Type B pancreatic cell (in vitro differentiated cells): ENCODE measurements at regions not wholly inside any gene's neighbourhood (a gene's known extent, or its start where the extent isn't known, plus 50 kb on each side); places are given as distances from the start of the nearest gene placed in this dataset.

Source experiments
- DNase-seq: peaks from one replicate; pipeline ENCODE4 v3.0.0; 2021; ENCODE audit warnings: mixed read lengths; ENCODE audit not compliant: unreplicated experiment; ENCODE audit errors: extremely low spot score
- H3K27ac Mint-ChIP-seq: 2 replicates; pipeline ENCODE4 v1.8.0; 2021; ENCODE audit warnings: mild to moderate bottlenecking, mixed read lengths
- H3K27me3 Mint-ChIP-seq: 2 replicates; pipeline ENCODE4 v1.8.0; 2021; ENCODE audit warnings: mixed read lengths
- H3K36me3 Mint-ChIP-seq: 2 replicates; pipeline ENCODE4 v1.8.0; 2021; ENCODE audit warnings: mixed read lengths
- H3K4me1 Mint-ChIP-seq: one replicate; pipeline ENCODE4 v1.8.0; 2021; ENCODE audit warnings: mixed read lengths; ENCODE audit not compliant: unreplicated experiment
- H3K4me3 Mint-ChIP-seq: 2 replicates; pipeline ENCODE4 v1.8.0; 2021; ENCODE audit warnings: mild to moderate bottlenecking, mixed read lengths
- H3K9me3 Mint-ChIP-seq: 2 replicates; pipeline ENCODE4 v1.8.0; 2021; ENCODE audit warnings: mixed read lengths
- CTCF ChIP-seq: fragments of 200-600 bp; sonication (generic); conservative IDR thresholded peaks from 2 replicates; pipeline ENCODE4 v1.5.0; 2021; ENCODE audit warnings: antibody characterized with exemption, mild to moderate bottlenecking

- H3K27me3 Mint-ChIP-seq = no peaks in the 10 kb centered on the region
- no peaks in the 10 kb centered on the region for H3K4me1 Mint-ChIP-seq
- TF ChIP-seq CTCF = no peak
- H3K36me3 Mint-ChIP-seq = no peaks in the 10 kb centered on the region
- H3K9me3 Mint-ChIP-seq = peaks cover 4% of the 10 kb centered on the region
- no peak overlapping the region for H3K4me3 Mint-ChIP-seq
- no peak overlapping the region for H3K27ac Mint-ChIP-seq
- no peak for DNase-seq
These were observed 495.3 kb upstream of the CDH6 start for GRCh38 chr5:30698217-30698616.

GRCh38 chr5:30693326-30693725, 500.2 kb upstream of the CDH6 start:
- no peak overlapping the region for H3K27ac Mint-ChIP-seq
- DNase-seq = no peak
- H3K27me3 Mint-ChIP-seq = no peaks in the 10 kb centered on the region
- no peak overlapping the region for H3K4me3 Mint-ChIP-seq
- TF ChIP-seq CTCF = no peak
- no peaks in the 10 kb centered on the region for H3K4me1 Mint-ChIP-seq
- peaks cover 8% of the 10 kb centered on the region for H3K9me3 Mint-ChIP-seq
- H3K36me3 Mint-ChIP-seq = no peaks in the 10 kb centered on the region

GRCh38 chr5:30690931-30691330, 502.6 kb upstream of the CDH6 start:
- Mint-ChIP-seq H3K4me3 (no peak overlapping the region), H3K27ac (no peak overlapping the region), H3K27me3 (no peaks in the 10 kb centered on the region), H3K4me1 (no peaks in the 10 kb centered on the region), H3K36me3 (no peaks in the 10 kb centered on the region), H3K9me3 (peaks cover 3% of the 10 kb centered on the region)
- no peak for TF ChIP-seq CTCF
- DNase-seq = no peak

GRCh38 chr5:30687461-30687860, 506.0 kb upstream of the CDH6 start:
- no peaks in the 10 kb centered on the region for H3K4me1 Mint-ChIP-seq
- H3K4me3 Mint-ChIP-seq = no peak overlapping the region
- H3K27ac Mint-ChIP-seq = no peak overlapping the region
- no peaks in the 10 kb centered on the region for H3K27me3 Mint-ChIP-seq
- H3K9me3 Mint-ChIP-seq = peaks cover 3% of the 10 kb centered on the region
- no peak for DNase-seq
- H3K36me3 Mint-ChIP-seq = no peaks in the 10 kb centered on the region
- TF ChIP-seq CTCF = no peak

GRCh38 chr5:30686530-30686929, 507.0 kb upstream of the CDH6 start:
- DNase-seq = no peak
- TF ChIP-seq CTCF = no peak
- H3K36me3 Mint-ChIP-seq = no peaks in the 10 kb centered on the region
- no peak overlapping the region for H3K27ac Mint-ChIP-seq
- H3K4me3 Mint-ChIP-seq = no peak overlapping the region
- H3K4me1 Mint-ChIP-seq = no peaks in the 10 kb centered on the region
- H3K9me3 Mint-ChIP-seq = peaks cover 3% of the 10 kb centered on the region
- no peaks in the 10 kb centered on the region for H3K27me3 Mint-ChIP-seq

GRCh38 chr5:30676223-30676840, 517.2 kb upstream of the CDH6 start:
- no peaks in the 10 kb centered on the region for H3K9me3 Mint-ChIP-seq
- no peak overlapping the region for H3K4me3 Mint-ChIP-seq
- DNase-seq = no peak
- no peak for TF ChIP-seq CTCF
- no peaks in the 10 kb centered on the region for H3K27me3 Mint-ChIP-seq
- H3K27ac Mint-ChIP-seq = no peak overlapping the region
- no peaks in the 10 kb centered on the region for H3K36me3 Mint-ChIP-seq
- H3K4me1 Mint-ChIP-seq = no peaks in the 10 kb centered on the region
